HL-60 (cell line): ENCODE measurements at regions not wholly inside any gene's neighbourhood (a gene's known extent, or its start where the extent isn't known, plus 50 kb on each side); places are given as distances from the start of the nearest gene placed in this dataset.
A peak's percentile ranks its signal among the peaks of the same experiment; 100 is the strongest.

Experiments
- DNase-seq, 2 experiments: peaks; one replicate each; pipeline ENCODE4 v3.0.0-alpha.2; 2010 to 2020; ENCODE audit warnings: low read depth in 1 of 2, low spot score in 1 of 2
- H3K27ac ChIP-seq: fragments of 250-450 bp; sonication (Bioruptor Pico); replicated peaks from 2 replicates; pipeline ENCODE4 v1.5.1; 2020; ENCODE audit warnings: mild to moderate bottlenecking, moderate library complexity
- H3K27me3 ChIP-seq: fragments of 250-450 bp; sonication (Bioruptor Pico); 2 replicates; pipeline ENCODE4 v1.5.1; 2021; ENCODE audit warnings: mild to moderate bottlenecking, moderate library complexity; ENCODE audit not compliant: insufficient read depth, poor library complexity, severe bottlenecking
- H3K4me3 ChIP-seq: replicated peaks from 2 replicates; pipeline ENCODE4 v1.5.1; 2011; ENCODE audit warnings: mild to moderate bottlenecking, control low read depth, low read length; ENCODE audit not compliant: insufficient read depth
- CTCF ChIP-seq: IDR thresholded peaks from one replicate; pipeline ENCODE4 v1.5.1; 2011; ENCODE audit warnings: low read length, control low read depth, inconsistent platforms; ENCODE audit not compliant: insufficient read depth
- GABPA ChIP-seq: IDR thresholded peaks from 2 replicates; pipeline ENCODE4 v1.6.1; 2012; ENCODE audit warnings: low read depth
- POLR2AphosphoS5 ChIP-seq: IDR thresholded peaks from 2 replicates; pipeline ENCODE4 v1.6.1; 2012; ENCODE audit warnings: low read depth
- REST ChIP-seq: IDR thresholded peaks from 2 replicates; pipeline ENCODE4 v1.6.1; 2012; ENCODE audit warnings: low read depth; ENCODE audit not compliant: insufficient replicate concordance
- SPI1 ChIP-seq: IDR thresholded peaks from 2 replicates; pipeline ENCODE4 v1.6.1; 2012; ENCODE audit warnings: low read depth, mild to moderate bottlenecking, borderline replicate concordance

- DNase-seq = no peak
- Histone ChIP-seq H3K4me3 (no peak overlapping the region), H3K27me3 (peaks cover 2% of the 10 kb centered on the region), H3K27ac (no peak overlapping the region)
- TF ChIP-seq POLR2AphosphoS5 = no peak
- TF ChIP-seq SPI1 = no peak
- TF ChIP-seq CTCF = no peak
- TF ChIP-seq REST = no peak
Measured at GRCh38 chr7:88460650-88461049, 154.0 kb upstream of the STEAP4 start.

GRCh38 chr7:88458946-88459345 lies 152.3 kb upstream of the STEAP4 start:
- Histone ChIP-seq H3K4me3 (no peak overlapping the region), H3K27ac (no peak overlapping the region), H3K27me3 (peaks cover 2% of the 10 kb centered on the region)
- no peak for DNase-seq
- TF ChIP-seq SPI1 = peak; percentile 39; the same call in 1 of the 2 replicates
- no peak for TF ChIP-seq CTCF

GRCh38 chr7:88458279-88458678 lies 151.6 kb upstream of the STEAP4 start:
- TF ChIP-seq POLR2AphosphoS5 (no peak), GABPA (no peak), REST (no peak), CTCF (no peak), SPI1 (no peak)
- H3K4me3 ChIP-seq = no peak overlapping the region
- no peak overlapping the region for H3K27ac ChIP-seq
- H3K27me3 ChIP-seq = no peaks in the 10 kb centered on the region
- no peak for DNase-seq

GRCh38 chr7:88457320-88457719 lies 150.6 kb upstream of the STEAP4 start:
- DNase-seq = no peak
- Histone ChIP-seq H3K27ac (no peak overlapping the region), H3K27me3 (no peaks in the 10 kb centered on the region), H3K4me3 (no peak overlapping the region)
- TF ChIP-seq POLR2AphosphoS5 = no peak
- no peak for TF ChIP-seq CTCF
- TF ChIP-seq SPI1 = no peak
- no peak for TF ChIP-seq GABPA
- no peak for TF ChIP-seq REST
